H9 (cell line): ENCODE measurements at regions not wholly inside any gene's neighbourhood (a gene's known extent, or its start where the extent isn't known, plus 50 kb on each side); places are given as distances from the start of the nearest gene placed in this dataset.

Experiments
- DNase-seq: peaks from one replicate; pipeline ENCODE4 v3.0.0-alpha.2; 2017
- H2AFZ ChIP-seq: one replicate; pipeline ENCODE4 v1.6.1; 2013; ENCODE audit warnings: mild to moderate bottlenecking, low read length, control low read depth, moderate library complexity
- H2AK5ac ChIP-seq: 2 replicates; pipeline ENCODE4 v1.6.1; 2013; ENCODE audit warnings: low read length, control low read depth, mixed read lengths; ENCODE audit not compliant: insufficient read length
- H2BK120ac ChIP-seq: one replicate; pipeline ENCODE4 v1.6.1; 2013; ENCODE audit warnings: low read depth, mild to moderate bottlenecking, low read length, control low read depth, inconsistent platforms; ENCODE audit not compliant: poor library complexity, severe bottlenecking
- H2BK12ac ChIP-seq: 2 replicates; pipeline ENCODE4 v1.6.1; 2013; ENCODE audit warnings: low read length, control low read depth, mixed read lengths, low read depth; ENCODE audit not compliant: insufficient read length
- H2BK15ac ChIP-seq: 2 replicates; pipeline ENCODE4 v1.6.1; 2013; ENCODE audit warnings: low read depth, low read length, control low read depth
- H2BK20ac ChIP-seq: one replicate; pipeline ENCODE4 v1.6.1; 2013; ENCODE audit warnings: low read depth, mild to moderate bottlenecking, low read length, control low read depth, inconsistent platforms; ENCODE audit not compliant: poor library complexity, severe bottlenecking
- H2BK5ac ChIP-seq: 2 replicates; pipeline ENCODE4 v1.6.1; 2013; ENCODE audit warnings: low read length, control low read depth, mixed read lengths; ENCODE audit not compliant: insufficient read length
- H3K14ac ChIP-seq: 2 replicates; pipeline ENCODE4 v1.6.1; 2013; ENCODE audit warnings: low read length, control low read depth; ENCODE audit not compliant: insufficient read depth
- H3K18ac ChIP-seq: 2 replicates; pipeline ENCODE4 v1.6.1; 2013; ENCODE audit warnings: low read depth, mild to moderate bottlenecking, mixed read lengths, low read length, control low read depth; ENCODE audit not compliant: insufficient read length
- H3K23ac ChIP-seq: 2 replicates; pipeline ENCODE4 v1.6.1; 2013; ENCODE audit warnings: low read length, control low read depth, mixed read lengths, low read depth; ENCODE audit not compliant: insufficient read length
- H3K23me2 ChIP-seq: 2 replicates; pipeline ENCODE4 v1.6.1; 2013; ENCODE audit warnings: low read depth, mild to moderate bottlenecking, mixed read lengths, low read length, control low read depth; ENCODE audit not compliant: insufficient read length, poor library complexity, severe bottlenecking
- H3K27ac ChIP-seq: 2 replicates; pipeline ENCODE4 v1.5.1; 2013; ENCODE audit warnings: low read length, control low read depth, mixed read lengths, low read depth; ENCODE audit not compliant: insufficient read length
- H3K27me3 ChIP-seq: 2 replicates; pipeline ENCODE4 v1.6.1; 2013; ENCODE audit warnings: low read length, control low read depth, inconsistent platforms; ENCODE audit not compliant: insufficient read depth
- H3K4ac ChIP-seq: 2 replicates; pipeline ENCODE4 v1.6.1; 2013; ENCODE audit warnings: low read depth, mild to moderate bottlenecking, control low read depth, inconsistent platforms, low read length, moderate library complexity
- H3K4me1 ChIP-seq: 2 replicates; pipeline ENCODE4 v1.6.1; 2013; ENCODE audit warnings: low read length, control low read depth, inconsistent platforms; ENCODE audit not compliant: insufficient read depth
- H3K4me2 ChIP-seq: 2 replicates; pipeline ENCODE4 v1.6.1; 2013; ENCODE audit warnings: low read length, control low read depth, mixed read lengths; ENCODE audit not compliant: insufficient read length, insufficient read depth
- H3K56ac ChIP-seq: 2 replicates; pipeline ENCODE4 v1.6.1; 2013; ENCODE audit warnings: low read depth, mild to moderate bottlenecking, mixed read lengths, low read length, control low read depth; ENCODE audit not compliant: insufficient read length
- H3K79me1 ChIP-seq: 2 replicates; pipeline ENCODE4 v1.6.1; 2013; ENCODE audit warnings: low read depth, mild to moderate bottlenecking, moderate library complexity, low read length, control low read depth, inconsistent platforms; ENCODE audit not compliant: insufficient read depth, poor library complexity, severe bottlenecking
- H3K79me2 ChIP-seq: 2 replicates; pipeline ENCODE4 v1.6.1; 2013; ENCODE audit warnings: low read length, control low read depth, inconsistent platforms; ENCODE audit not compliant: insufficient read depth
- H3K9ac ChIP-seq: 2 replicates; pipeline ENCODE4 v1.6.1; 2013; ENCODE audit warnings: low read length, control low read depth, mixed read lengths; ENCODE audit not compliant: insufficient read length; ENCODE audit errors: extremely low read depth
- H3K9me3 ChIP-seq: one replicate; pipeline ENCODE4 v1.6.1; 2013; ENCODE audit warnings: low read depth, low read length, inconsistent platforms; ENCODE audit not compliant: control insufficient read depth
- H3T11ph ChIP-seq: one replicate; pipeline ENCODE4 v1.6.1; 2013; ENCODE audit warnings: mild to moderate bottlenecking, low read length, control low read depth, inconsistent platforms
- H4K20me1 ChIP-seq: one replicate; pipeline ENCODE4 v1.6.1; 2013; ENCODE audit not compliant: control insufficient read depth, insufficient read length, insufficient read depth
- H4K5ac ChIP-seq: 2 replicates; pipeline ENCODE4 v1.6.1; 2013; ENCODE audit warnings: low read depth, mild to moderate bottlenecking, mixed read lengths, low read length, control low read depth; ENCODE audit not compliant: insufficient read length
- H4K8ac ChIP-seq: replicated peaks from 2 replicates; pipeline ENCODE4 v1.6.1; 2013; ENCODE audit warnings: low read length, control low read depth, mixed read lengths, low read depth; ENCODE audit not compliant: insufficient read length
- H4K91ac ChIP-seq: 2 replicates; pipeline ENCODE4 v1.6.1; 2013; ENCODE audit warnings: low read depth, mild to moderate bottlenecking, moderate library complexity, mixed read lengths, low read length, control low read depth; ENCODE audit not compliant: insufficient read length
- H3K27ac Mint-ChIP-seq, 3 experiments: 2 replicates in 2 of 3; 3 replicates in 1 of 3; pipeline ENCODE4 v1.8.0; 2020 to 2021; ENCODE audit warnings: mixed read lengths in 3 of 3, mild to moderate bottlenecking in 1 of 3, moderate library complexity in 1 of 3
- H3K27me3 Mint-ChIP-seq: 2 replicates; pipeline ENCODE4 v1.8.0; 2021; ENCODE audit warnings: low read depth, mild to moderate bottlenecking, moderate library complexity, mixed read lengths
- H3K36me3 Mint-ChIP-seq, 3 experiments: 2 replicates in 2 of 3; 3 replicates in 1 of 3; pipeline ENCODE4 v1.8.0; 2020 to 2021; ENCODE audit warnings: low read depth in 3 of 3, mixed read lengths in 3 of 3; ENCODE audit not compliant: insufficient read depth in 1 of 3
- H3K4me1 Mint-ChIP-seq, 2 experiments: 2 replicates each; pipeline ENCODE4 v1.8.0; 2020; ENCODE audit warnings: mixed read lengths in 2 of 2
- H3K4me3 Mint-ChIP-seq, 2 experiments: 2 replicates in 1 of 2; 3 replicates in 1 of 2; pipeline ENCODE4 v1.8.0; 2020 to 2021; ENCODE audit warnings: mild to moderate bottlenecking in 2 of 2, mixed read lengths in 2 of 2, moderate library complexity in 1 of 2
- H3K9me3 Mint-ChIP-seq, 2 experiments: 2 replicates in 1 of 2; 3 replicates in 1 of 2; pipeline ENCODE4 v1.8.0; 2020; ENCODE audit warnings: mild to moderate bottlenecking in 2 of 2, mixed read lengths in 2 of 2, moderate library complexity in 1 of 2
- TF ChIP-seq, protein P1 (sequence below): fragments of 200-600 bp; sonication (generic); conservative IDR thresholded peaks from 3 replicates; pipeline ENCODE4 v1.8.0; 2021; ENCODE audit warnings: antibody characterized with exemption, mild to moderate bottlenecking

DNA sequence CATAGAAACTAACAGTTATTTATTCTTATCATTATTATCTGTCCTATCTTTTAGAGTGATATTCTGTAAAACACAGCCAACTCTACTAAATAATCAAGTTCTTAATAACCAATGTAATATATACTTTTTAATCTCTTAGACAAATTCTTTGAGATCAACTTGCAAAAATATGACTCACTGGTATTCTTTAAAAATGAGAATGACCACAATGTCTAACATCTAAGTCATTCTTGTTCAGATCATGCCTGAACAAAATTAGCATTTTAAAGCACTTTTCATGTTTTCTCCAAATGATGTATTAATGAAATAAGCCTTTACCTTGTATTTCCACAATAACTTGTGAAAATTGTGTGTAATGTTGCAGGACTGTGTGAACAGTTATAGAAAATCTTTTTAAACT is 356.9 kb upstream of the RGMB start:
- TF ChIP-seq, protein P1, sequence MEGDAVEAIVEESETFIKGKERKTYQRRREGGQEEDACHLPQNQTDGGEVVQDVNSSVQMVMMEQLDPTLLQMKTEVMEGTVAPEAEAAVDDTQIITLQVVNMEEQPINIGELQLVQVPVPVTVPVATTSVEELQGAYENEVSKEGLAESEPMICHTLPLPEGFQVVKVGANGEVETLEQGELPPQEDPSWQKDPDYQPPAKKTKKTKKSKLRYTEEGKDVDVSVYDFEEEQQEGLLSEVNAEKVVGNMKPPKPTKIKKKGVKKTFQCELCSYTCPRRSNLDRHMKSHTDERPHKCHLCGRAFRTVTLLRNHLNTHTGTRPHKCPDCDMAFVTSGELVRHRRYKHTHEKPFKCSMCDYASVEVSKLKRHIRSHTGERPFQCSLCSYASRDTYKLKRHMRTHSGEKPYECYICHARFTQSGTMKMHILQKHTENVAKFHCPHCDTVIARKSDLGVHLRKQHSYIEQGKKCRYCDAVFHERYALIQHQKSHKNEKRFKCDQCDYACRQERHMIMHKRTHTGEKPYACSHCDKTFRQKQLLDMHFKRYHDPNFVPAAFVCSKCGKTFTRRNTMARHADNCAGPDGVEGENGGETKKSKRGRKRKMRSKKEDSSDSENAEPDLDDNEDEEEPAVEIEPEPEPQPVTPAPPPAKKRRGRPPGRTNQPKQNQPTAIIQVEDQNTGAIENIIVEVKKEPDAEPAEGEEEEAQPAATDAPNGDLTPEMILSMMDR, result no peak
- Histone ChIP-seq H3K79me2 (no peaks in the 10 kb centered on the region), H4K91ac (no peak overlapping the region), H3K14ac (no peak overlapping the region), H3K4ac (no peak overlapping the region), H2BK20ac (no peak overlapping the region), H3K18ac (no peak overlapping the region), H3K23me2 (no peaks in the 10 kb centered on the region), H3K23ac (no peak overlapping the region), H3K56ac (no peak overlapping the region), H3K27me3 (no peaks in the 10 kb centered on the region), H3K79me1 (no peaks in the 10 kb centered on the region), H3T11ph (no peak overlapping the region), H4K5ac (no peak overlapping the region), H3K9me3 (no peaks in the 10 kb centered on the region), H2BK5ac (no peak overlapping the region), H2BK12ac (no peak overlapping the region), H3K9ac (no peak overlapping the region), H3K27ac (no peak overlapping the region), H2BK15ac (no peak overlapping the region), H3K4me2 (no peak overlapping the region), H2AFZ (no peak overlapping the region), H3K4me1 (no peaks in the 10 kb centered on the region), H2BK120ac (no peak overlapping the region), H2AK5ac (no peak overlapping the region), H4K8ac (no peak overlapping the region), H4K20me1 (no peaks in the 10 kb centered on the region)
- DNase-seq, result no peak
- Mint-ChIP-seq H3K27ac (no peak overlapping the region), H3K4me1 (peaks cover 4 to 8% of the 10 kb centered on the region in 2 experiments; a peak in 3 of 4 replicates), H3K36me3 (no peaks in the 10 kb centered on the region; a peak in 1 of 7 replicates), H3K9me3 (no peaks in the 10 kb centered on the region), H3K27me3 (no peaks in the 10 kb centered on the region), H3K4me3 (no peak overlapping the region)
